G401.6 (cell line): ENCODE measurements at regions not wholly inside any gene's neighbourhood (a gene's known extent, or its start where the extent isn't known, plus 50 kb on each side); places are given as distances from the start of the nearest gene placed in this dataset.

Experiments
- FAIRE-seq: peaks from 2 replicates; lab custom pipeline; 2012; peaks lifted over from hg19 to GRCh38; lab: Jason Lieb, UNC

- no peak for FAIRE-seq
These were observed 272.6 kb upstream of the FAT3 start for GRCh38 chr11:91952056-91952455.

DNA sequence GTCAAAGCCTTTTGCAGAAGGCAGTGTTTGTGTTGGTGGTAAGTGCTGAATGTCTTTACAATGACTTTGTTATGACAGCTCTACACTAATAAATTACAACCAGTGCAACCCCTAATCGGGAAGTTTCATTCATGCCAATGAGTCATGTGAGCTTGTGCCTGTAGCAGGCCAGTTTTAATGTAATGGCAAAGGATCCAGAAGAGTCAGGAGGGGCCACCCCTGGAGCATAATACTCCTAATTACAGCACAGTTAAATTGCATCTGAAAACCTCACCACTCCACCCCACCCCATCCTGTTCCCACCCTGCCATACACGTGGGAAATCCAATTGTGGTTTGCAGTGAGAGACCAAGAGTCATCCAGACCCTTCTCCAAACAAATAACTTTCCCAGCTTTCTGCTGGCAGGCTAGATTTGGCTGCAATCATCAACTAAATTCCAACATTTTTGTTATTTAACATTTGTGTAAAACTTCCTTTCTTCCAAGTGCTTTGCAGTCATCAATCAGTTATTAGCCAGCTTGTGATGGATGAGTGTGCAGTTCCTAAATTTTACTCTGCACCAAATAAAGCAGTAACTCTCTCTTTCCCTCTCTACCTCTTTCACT lies 277.3 kb upstream of the FAT3 start:
- no peak for FAIRE-seq

- no peak for FAIRE-seq
These were observed 278.1 kb upstream of the FAT3 start for GRCh38 chr11:91946397-91946951.

- FAIRE-seq, result no peak
These were observed 289.5 kb upstream of the FAT3 start for GRCh38 chr11:91935120-91935519.

DNA sequence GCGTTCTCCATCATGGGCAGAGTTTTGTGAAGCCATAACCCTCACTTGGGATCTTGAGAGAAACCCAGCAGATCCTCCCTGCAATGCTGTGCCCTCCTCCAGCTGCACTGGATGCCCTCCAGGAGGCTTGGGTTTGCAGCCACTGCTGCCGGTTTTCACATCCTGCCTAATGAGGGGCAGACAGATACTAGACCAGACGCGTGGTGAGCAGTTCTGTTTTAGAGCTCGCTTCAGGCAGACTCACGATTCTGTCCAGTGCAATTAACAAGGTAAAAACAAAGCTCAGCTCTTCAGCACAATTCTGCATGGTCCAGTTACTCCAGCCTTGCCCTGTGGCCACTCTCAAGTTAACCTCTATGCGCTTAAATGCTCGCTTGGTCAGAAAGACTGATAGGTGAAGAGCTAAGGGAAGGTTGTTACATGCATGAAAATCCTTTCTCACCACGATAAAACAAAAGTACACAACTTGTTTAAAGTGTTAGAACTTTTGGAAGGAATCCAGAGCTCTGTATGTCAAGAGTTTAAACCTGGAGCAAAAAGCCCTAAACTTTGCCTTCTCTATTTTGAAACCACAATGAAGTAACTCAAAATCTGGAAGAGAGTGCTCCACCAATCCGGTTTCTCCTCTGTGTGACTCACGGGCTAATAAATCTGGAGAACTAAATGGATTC lies 292.3 kb upstream of the FAT3 start:
- FAIRE-seq, result no peak

DNA sequence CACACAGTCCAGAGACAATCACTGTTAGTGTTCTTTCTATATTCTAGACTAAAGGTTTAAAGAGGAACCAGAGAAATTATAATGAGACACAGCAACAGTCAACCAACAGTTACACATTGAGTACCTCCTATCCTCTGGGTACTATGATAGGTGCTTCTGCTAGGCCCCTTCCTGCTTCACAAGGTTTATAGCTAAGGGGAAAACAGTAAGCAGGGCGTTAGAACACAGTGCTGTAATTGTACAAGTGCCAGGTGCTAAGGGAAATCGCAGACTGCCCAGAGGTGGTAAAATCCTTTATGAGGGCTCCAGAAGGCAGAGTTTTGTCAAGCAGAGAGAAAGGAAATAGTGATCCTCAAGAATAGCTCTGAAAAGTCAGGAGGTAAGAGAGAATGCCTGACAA lies 297.2 kb upstream of the FAT3 start:
- FAIRE-seq, result no peak

DNA sequence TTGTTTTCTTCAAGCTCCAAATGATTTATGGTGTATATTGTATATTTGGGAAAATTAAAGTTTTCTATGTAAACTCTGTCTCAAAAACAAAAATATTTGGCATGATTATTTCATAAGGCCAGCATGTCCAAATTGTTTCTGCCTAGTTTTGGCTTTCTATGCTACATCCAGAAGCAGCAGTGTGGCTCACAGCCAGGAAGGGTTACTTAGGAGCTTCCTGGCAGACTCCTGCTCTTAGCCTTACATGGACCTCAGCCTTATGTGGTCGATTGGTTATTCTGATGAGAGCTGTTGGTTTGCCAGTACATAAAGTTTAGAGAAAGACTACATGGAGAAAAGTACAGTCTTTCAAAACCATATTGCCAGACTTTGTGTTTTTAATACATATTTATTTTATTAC lies 297.7 kb upstream of the FAT3 start:
- FAIRE-seq, result no peak

GRCh38 chr11:91922846-91923245 lies 301.8 kb upstream of the FAT3 start:
- no peak for FAIRE-seq

GRCh38 chr11:91921974-91922373 lies 302.6 kb upstream of the FAT3 start:
- FAIRE-seq, result no peak

GRCh38 chr11:91913407-91913806 lies 311.2 kb upstream of the FAT3 start:
- no peak for FAIRE-seq

- no peak for FAIRE-seq
These were observed 312.3 kb upstream of the FAT3 start for GRCh38 chr11:91912322-91912721.

DNA sequence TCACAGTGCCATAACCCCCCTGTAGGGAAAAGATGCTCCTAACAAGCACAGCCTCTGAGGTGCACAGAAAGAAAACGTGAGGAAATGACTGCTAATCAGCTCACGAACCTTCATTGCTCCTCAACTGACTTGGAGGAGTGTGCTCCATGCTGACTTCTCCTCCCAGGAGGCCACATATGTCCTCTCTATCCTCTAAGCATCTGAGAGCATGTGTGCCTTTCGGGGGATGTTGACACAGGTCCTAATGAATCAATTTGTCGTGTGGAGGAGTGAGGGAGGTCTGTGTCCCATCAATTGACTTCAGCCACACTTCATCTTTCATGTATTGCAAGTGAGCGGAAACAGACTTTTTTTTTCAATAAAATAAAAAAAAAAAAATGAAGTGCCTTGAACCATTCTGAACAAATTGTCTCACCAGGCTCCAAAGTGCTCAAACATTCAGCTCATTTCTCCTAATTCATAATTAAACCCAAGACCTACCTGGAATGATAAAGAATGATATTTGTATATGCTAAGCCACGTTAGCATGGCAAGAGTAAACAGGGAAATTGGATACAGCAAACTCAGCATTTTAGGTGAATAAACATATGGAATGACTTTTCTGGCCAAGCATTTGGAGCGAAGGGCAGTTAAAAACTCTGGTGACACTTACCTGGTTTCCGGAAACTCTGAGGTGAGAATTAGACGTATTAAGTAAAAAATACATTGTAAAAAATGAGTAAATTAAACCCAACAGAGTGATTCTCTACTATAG lies 317.6 kb upstream of the FAT3 start:
- FAIRE-seq, result no peak

- FAIRE-seq, result no peak
These were observed 319.5 kb upstream of the FAT3 start for GRCh38 chr11:91904792-91905785.

DNA sequence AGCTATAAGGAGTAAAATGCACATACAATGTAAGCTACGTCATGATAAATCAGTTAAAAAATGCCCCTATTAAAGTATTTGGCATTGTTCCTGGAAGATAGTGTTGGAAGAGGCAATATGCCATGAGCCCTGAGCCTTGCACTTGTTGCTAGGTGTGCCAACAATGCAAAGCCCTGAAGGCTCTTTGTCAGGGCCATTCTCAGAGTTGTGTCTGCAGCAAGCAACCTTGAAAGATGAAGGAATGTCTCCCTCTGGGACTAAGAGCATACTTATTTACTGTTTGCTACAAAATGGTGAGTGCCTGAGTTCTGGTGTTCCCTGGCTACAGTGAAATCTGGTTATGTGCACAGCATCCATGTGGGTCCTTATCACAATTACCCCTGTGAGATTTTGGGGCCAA lies 322.3 kb upstream of the FAT3 start:
- FAIRE-seq, result no peak

- no peak for FAIRE-seq
These were observed 344.0 kb upstream of the FAT3 start for GRCh38 chr11:91880660-91881059.

GRCh38 chr11:91876746-91877145 lies 347.9 kb upstream of the FAT3 start:
- FAIRE-seq, result no peak

DNA sequence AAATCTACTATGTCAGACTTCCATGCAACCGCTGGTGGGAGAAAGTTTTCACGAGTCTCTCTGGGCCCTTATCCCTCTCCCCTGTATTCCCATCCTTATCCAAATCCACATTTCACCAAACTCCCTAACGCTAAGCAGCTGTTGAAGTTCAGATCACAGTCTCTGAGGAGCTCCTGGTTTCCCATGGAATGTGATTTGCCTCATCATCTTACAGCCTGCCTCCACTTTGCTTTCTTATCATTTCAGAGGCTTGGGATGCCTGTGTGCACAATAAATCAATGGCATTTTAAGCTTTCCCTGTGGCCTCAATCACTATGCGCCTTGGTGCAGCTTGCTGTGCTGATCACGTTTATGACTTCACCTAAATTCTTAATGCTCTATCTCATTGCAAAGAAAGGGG lies 352.4 kb upstream of the FAT3 start:
- FAIRE-seq, result no peak

GRCh38 chr11:91871791-91872190 lies 352.8 kb upstream of the FAT3 start:
- no peak for FAIRE-seq

DNA sequence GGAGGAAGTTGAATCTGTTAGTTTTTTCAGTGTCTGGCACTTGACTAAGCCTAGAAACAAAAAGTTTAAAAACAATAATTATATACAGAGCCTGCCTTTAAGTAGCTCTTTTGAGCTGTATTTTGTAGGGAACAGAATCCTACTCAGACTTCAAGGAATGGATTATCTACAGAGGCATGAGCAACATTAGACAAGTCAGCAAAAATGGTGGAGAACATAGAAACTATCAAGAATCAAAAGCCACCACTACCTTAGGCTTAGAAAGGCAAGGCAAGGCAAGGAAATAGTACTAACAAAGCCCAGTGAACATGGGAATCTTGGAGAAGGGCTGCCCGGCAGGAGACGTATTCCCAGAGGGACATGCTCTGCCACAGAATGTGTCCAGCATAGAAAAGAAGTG lies 353.6 kb upstream of the FAT3 start:
- no peak for FAIRE-seq

GRCh38 chr11:91869686-91870085 lies 354.9 kb upstream of the FAT3 start:
- FAIRE-seq, result no peak

- FAIRE-seq, result no peak
These were observed 358.0 kb upstream of the FAT3 start for GRCh38 chr11:91866642-91867041.

DNA sequence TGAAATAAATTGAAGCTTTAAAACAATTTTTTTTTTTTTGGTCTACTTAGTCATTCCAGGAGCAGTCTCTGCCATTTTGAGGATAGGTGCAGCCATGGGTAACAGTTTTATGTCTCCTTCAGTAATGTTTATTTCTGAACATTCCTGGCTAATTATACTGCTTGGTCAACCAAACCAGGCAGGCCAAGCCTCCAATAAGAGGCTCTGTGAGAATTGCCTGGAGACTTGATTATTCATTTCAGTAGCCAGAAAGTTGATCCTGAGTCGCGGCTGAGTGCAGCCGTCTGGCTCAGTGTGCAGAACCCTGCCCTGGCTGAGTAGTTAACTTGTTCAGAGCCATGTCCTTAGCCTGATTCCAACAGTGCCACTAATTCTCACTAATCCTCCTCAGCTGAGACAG lies 364.0 kb upstream of the FAT3 start:
- FAIRE-seq, result no peak
